SK-N-SH treated with all-trans-retinoic acid at 6 μM for 48 hours (cell line): ENCODE measurements at regions not wholly inside any gene's neighbourhood (a gene's known extent, or its start where the extent isn't known, plus 50 kb on each side); places are given as distances from the start of the nearest gene placed in this dataset.
A peak's percentile ranks its signal among the peaks of the same experiment; 100 is the strongest.

Experiments used
- ATAC-seq: fragments of 200-7000 bp; cut with Tn5 transposase; 3 replicates; pipeline ENCODE4 v1.9.1; 2020; ENCODE audit warnings: mild to moderate bottlenecking, moderate library complexity
- ARNTL ChIP-seq: fragments of 450-650 bp; formaldehyde crosslinking; IDR thresholded peaks from 2 replicates; pipeline ENCODE4 v1.5.0; 2020; ENCODE audit warnings: low read depth, mild to moderate bottlenecking, moderate library complexity, borderline replicate concordance
- CSDC2 ChIP-seq: fragments of 250-450 bp; sonication (Bioruptor Pico); IDR thresholded peaks from 2 replicates; pipeline ENCODE4 v1.5.0; 2020; ENCODE audit warnings: mild to moderate bottlenecking, moderate library complexity
- GLIS3 ChIP-seq: fragments of 250-450 bp; sonication (Bioruptor Pico); IDR thresholded peaks from 2 replicates; pipeline ENCODE4 v1.5.0; 2020; ENCODE audit warnings: mild to moderate bottlenecking, moderate library complexity
- ISL1 ChIP-seq: fragments of 250-450 bp; sonication (Bioruptor Pico); IDR thresholded peaks from 2 replicates; pipeline ENCODE4 v2.1.2; 2022; ENCODE audit warnings: mild to moderate bottlenecking, moderate library complexity
- PPARA ChIP-seq: fragments of 250-450 bp; sonication (Bioruptor Pico); IDR thresholded peaks from 2 replicates; pipeline ENCODE4 v1.5.0; 2020; ENCODE audit warnings: mild to moderate bottlenecking, borderline replicate concordance
- RARB ChIP-seq: fragments of 250-450 bp; sonication (Bioruptor Pico); IDR thresholded peaks from 2 replicates; pipeline ENCODE4 v1.8.0; 2021; ENCODE audit warnings: mild to moderate bottlenecking, moderate library complexity
- SNAI2 ChIP-seq: fragments of 250-450 bp; sonication (Bioruptor Pico); IDR thresholded peaks from 2 replicates; pipeline ENCODE4 v1.5.0; 2020; ENCODE audit warnings: mild to moderate bottlenecking, moderate library complexity
- TCF4 ChIP-seq: fragments of 250-450 bp; sonication (Bioruptor Pico); IDR thresholded peaks from 2 replicates; pipeline ENCODE4 v1.8.0; 2021; ENCODE audit warnings: mild to moderate bottlenecking, moderate library complexity, borderline replicate concordance
- TOX ChIP-seq: fragments of 250-450 bp; sonication (Bioruptor Pico); IDR thresholded peaks from 2 replicates; pipeline ENCODE4 v1.8.0; 2021; ENCODE audit warnings: mild to moderate bottlenecking, moderate library complexity, borderline replicate concordance
- ZFP30 ChIP-seq: fragments of 450-650 bp; formaldehyde crosslinking; IDR thresholded peaks from 2 replicates; pipeline ENCODE4 v1.5.0; 2022; ENCODE audit warnings: mild to moderate bottlenecking, moderate library complexity
- ZNF565 ChIP-seq: fragments of 450-650 bp; formaldehyde crosslinking; conservative IDR thresholded peaks from 2 replicates; pipeline ENCODE4 v1.5.0; 2020; ENCODE audit warnings: low read depth, mild to moderate bottlenecking, moderate library complexity
- ZNF70 ChIP-seq: fragments of 450-650 bp; formaldehyde crosslinking; IDR thresholded peaks from 2 replicates; pipeline ENCODE4 v1.5.0; 2020; ENCODE audit warnings: mild to moderate bottlenecking, moderate library complexity
- ZNF8 ChIP-seq: fragments of 450-650 bp; formaldehyde crosslinking; IDR thresholded peaks from 2 replicates; pipeline ENCODE4 v1.5.0; 2020; ENCODE audit warnings: mild to moderate bottlenecking, moderate library complexity
- TF ChIP-seq, protein P1 (sequence below): fragments of 250-450 bp; sonication (Bioruptor Pico); IDR thresholded peaks from 2 replicates; pipeline ENCODE4 v1.8.0; 2020; ENCODE audit warnings: mild to moderate bottlenecking, moderate library complexity, borderline replicate concordance
- TF ChIP-seq, protein P2 (sequence below): fragments of 250-450 bp; sonication (Bioruptor Pico); IDR thresholded peaks from 2 replicates; pipeline ENCODE4 v1.8.0; 2021; ENCODE audit warnings: low read depth, mild to moderate bottlenecking, moderate library complexity, borderline replicate concordance
- TF ChIP-seq, protein P3 (sequence below): fragments of 250-450 bp; sonication (Bioruptor Pico); IDR thresholded peaks from 2 replicates; pipeline ENCODE4 v1.5.0; 2020; ENCODE audit warnings: mild to moderate bottlenecking, moderate library complexity
- TF ChIP-seq, protein P4 (sequence below): fragments of 250-450 bp; sonication (Bioruptor Pico); IDR thresholded peaks from 2 replicates; pipeline ENCODE4 v1.5.1; 2021; ENCODE audit warnings: mild to moderate bottlenecking, moderate library complexity
- TF ChIP-seq, protein P5 (sequence below): fragments of 250-450 bp; sonication (Bioruptor Pico); IDR thresholded peaks from 2 replicates; pipeline ENCODE4 v1.5.1; 2020; ENCODE audit warnings: low read depth, mild to moderate bottlenecking, moderate library complexity

DNA sequence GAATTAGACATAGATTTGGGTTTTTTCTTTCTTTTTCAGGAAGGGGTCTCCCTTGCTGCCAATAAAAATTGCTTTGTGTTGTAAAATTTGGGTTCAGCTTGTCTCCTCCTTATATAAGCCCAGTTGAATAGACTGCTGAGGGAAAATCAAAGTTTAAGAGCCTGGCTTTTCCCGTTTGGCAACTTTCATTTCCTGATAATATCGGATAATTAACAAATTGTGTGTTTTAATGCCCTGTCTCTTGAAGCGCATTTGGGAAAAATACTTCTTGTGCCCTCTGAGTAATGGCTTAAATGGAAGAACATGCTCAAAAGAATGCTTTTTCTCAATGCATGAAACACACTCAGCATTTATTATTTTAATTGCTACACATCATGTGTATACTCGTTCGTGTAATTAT lies 198.0 kb upstream of the DCN start:
- ATAC-seq: no peak

DNA sequence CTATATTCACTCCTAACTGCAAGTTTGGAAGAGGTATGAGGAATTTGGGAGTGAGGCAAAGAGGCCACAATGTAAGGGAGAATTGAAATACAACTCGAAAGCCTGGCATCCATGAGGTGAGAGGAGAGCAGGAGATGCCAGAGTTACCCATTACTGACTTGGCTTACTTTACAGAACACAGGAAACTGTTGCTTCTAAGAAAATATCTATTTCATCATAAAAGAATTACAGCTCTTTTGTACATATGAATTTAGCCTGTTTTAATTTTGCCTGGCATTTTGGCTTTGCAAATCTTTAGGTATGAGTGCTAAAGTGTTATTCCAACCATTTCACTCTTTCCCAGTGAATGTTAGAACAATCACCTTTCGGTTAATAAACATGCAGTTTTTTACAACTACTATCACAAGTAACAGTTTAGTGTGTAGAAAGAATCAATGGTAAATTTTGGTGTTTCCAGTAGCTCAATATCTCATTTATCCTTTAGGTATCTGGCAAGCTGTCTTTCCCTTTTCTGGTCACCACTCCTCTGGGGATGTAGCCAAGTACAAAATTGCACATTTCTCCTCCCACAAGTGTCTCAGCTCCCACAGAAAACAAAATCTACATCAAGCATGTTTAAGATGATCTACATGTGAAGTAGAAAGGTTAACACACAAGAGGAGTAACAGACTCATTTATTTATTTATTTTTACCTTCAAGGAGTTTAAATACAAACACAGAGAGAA lies 196.6 kb upstream of the DCN start:
- no peak for TF ChIP-seq CSDC2
- no peak for TF ChIP-seq ZFP30 (CRISPR knock-in tag)
- TF ChIP-seq ZNF8 (CRISPR knock-in tag): no peak
- TF ChIP-seq, protein P1, sequence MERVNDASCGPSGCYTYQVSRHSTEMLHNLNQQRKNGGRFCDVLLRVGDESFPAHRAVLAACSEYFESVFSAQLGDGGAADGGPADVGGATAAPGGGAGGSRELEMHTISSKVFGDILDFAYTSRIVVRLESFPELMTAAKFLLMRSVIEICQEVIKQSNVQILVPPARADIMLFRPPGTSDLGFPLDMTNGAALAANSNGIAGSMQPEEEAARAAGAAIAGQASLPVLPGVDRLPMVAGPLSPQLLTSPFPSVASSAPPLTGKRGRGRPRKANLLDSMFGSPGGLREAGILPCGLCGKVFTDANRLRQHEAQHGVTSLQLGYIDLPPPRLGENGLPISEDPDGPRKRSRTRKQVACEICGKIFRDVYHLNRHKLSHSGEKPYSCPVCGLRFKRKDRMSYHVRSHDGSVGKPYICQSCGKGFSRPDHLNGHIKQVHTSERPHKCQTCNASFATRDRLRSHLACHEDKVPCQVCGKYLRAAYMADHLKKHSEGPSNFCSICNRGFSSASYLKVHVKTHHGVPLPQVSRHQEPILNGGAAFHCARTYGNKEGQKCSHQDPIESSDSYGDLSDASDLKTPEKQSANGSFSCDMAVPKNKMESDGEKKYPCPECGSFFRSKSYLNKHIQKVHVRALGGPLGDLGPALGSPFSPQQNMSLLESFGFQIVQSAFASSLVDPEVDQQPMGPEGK: no peak
- TF ChIP-seq TCF4 (CRISPR knock-in tag): no peak
- TF ChIP-seq, protein P2, sequence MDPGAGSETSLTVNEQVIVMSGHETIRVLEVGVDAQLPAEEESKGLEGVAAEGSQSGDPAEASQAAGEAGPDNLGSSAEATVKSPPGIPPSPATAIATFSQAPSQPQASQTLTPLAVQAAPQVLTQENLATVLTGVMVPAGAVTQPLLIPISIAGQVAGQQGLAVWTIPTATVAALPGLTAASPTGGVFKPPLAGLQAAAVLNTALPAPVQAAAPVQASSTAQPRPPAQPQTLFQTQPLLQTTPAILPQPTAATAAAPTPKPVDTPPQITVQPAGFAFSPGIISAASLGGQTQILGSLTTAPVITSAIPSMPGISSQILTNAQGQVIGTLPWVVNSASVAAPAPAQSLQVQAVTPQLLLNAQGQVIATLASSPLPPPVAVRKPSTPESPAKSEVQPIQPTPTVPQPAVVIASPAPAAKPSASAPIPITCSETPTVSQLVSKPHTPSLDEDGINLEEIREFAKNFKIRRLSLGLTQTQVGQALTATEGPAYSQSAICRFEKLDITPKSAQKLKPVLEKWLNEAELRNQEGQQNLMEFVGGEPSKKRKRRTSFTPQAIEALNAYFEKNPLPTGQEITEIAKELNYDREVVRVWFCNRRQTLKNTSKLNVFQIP (CRISPR knock-in tag): no peak
- TF ChIP-seq, protein P3, sequence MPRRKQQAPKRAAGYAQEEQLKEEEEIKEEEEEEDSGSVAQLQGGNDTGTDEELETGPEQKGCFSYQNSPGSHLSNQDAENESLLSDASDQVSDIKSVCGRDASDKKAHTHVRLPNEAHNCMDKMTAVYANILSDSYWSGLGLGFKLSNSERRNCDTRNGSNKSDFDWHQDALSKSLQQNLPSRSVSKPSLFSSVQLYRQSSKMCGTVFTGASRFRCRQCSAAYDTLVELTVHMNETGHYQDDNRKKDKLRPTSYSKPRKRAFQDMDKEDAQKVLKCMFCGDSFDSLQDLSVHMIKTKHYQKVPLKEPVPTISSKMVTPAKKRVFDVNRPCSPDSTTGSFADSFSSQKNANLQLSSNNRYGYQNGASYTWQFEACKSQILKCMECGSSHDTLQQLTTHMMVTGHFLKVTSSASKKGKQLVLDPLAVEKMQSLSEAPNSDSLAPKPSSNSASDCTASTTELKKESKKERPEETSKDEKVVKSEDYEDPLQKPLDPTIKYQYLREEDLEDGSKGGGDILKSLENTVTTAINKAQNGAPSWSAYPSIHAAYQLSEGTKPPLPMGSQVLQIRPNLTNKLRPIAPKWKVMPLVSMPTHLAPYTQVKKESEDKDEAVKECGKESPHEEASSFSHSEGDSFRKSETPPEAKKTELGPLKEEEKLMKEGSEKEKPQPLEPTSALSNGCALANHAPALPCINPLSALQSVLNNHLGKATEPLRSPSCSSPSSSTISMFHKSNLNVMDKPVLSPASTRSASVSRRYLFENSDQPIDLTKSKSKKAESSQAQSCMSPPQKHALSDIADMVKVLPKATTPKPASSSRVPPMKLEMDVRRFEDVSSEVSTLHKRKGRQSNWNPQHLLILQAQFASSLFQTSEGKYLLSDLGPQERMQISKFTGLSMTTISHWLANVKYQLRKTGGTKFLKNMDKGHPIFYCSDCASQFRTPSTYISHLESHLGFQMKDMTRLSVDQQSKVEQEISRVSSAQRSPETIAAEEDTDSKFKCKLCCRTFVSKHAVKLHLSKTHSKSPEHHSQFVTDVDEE (CRISPR knock-in tag): no peak
- TF ChIP-seq TOX (CRISPR knock-in tag): no peak
- TF ChIP-seq ARNTL: no peak
- TF ChIP-seq GLIS3: no peak
- no peak for TF ChIP-seq ISL1 (CRISPR knock-in tag)
- TF ChIP-seq, protein P4, sequence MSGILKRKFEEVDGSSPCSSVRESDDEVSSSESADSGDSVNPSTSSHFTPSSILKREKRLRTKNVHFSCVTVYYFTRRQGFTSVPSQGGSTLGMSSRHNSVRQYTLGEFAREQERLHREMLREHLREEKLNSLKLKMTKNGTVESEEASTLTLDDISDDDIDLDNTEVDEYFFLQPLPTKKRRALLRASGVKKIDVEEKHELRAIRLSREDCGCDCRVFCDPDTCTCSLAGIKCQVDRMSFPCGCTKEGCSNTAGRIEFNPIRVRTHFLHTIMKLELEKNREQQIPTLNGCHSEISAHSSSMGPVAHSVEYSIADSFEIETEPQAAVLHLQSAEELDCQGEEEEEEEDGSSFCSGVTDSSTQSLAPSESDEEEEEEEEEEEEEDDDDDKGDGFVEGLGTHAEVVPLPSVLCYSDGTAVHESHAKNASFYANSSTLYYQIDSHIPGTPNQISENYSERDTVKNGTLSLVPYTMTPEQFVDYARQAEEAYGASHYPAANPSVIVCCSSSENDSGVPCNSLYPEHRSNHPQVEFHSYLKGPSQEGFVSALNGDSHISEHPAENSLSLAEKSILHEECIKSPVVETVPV: no peak
- TF ChIP-seq, protein P5, sequence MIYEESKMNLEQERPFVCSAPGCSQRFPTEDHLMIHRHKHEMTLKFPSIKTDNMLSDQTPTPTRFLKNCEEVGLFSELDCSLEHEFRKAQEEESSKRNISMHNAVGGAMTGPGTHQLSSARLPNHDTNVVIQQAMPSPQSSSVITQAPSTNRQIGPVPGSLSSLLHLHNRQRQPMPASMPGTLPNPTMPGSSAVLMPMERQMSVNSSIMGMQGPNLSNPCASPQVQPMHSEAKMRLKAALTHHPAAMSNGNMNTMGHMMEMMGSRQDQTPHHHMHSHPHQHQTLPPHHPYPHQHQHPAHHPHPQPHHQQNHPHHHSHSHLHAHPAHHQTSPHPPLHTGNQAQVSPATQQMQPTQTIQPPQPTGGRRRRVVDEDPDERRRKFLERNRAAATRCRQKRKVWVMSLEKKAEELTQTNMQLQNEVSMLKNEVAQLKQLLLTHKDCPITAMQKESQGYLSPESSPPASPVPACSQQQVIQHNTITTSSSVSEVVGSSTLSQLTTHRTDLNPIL (CRISPR knock-in tag): no peak
- TF ChIP-seq RARB (CRISPR knock-in tag): no peak
- no peak for TF ChIP-seq SNAI2 (CRISPR knock-in tag)

More for the DNA sequence above, 198.0 kb upstream of the DCN start:
- TF ChIP-seq ZNF8 (CRISPR knock-in tag) (0 out of 2 replicates have a peak, but pooled peaks have one; percentile 3), CSDC2 (no peak), GLIS3 (no peak)

DNA sequence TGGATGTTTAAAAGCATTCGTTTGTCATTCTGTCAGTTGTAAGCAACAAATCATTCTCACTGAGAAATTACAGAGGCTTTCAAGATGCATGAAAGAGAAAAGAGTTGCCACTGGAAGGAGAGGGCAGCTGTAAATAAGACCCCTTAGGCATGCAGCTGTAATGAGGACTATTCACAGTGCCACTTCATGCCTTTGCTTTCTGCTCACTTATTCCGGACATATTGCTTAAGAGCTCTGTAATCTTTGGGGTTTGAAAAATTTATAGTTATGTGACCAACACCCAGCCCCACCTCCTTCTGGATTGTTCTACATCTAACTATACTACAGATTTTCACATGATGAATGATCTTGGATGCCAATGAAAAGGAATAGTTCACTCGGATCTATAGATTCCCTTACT lies 194.8 kb upstream of the DCN start:
- no peak for ATAC-seq
- TF ChIP-seq ZNF565 (CRISPR knock-in tag) (no peak), ARNTL (no peak), ZNF70 (no peak), TCF4 (CRISPR knock-in tag) (no peak), CSDC2 (no peak), PPARA (CRISPR knock-in tag) (no peak)
- TF ChIP-seq, protein P4: no peak

More for the DNA sequence above, 196.6 kb upstream of the DCN start:
- no peak for ATAC-seq
